ENCODE measurements at regions not wholly inside any gene's neighbourhood (a gene's known extent, or its start where the extent isn't known, plus 50 kb on each side); places are given as distances from the start of the nearest gene placed in this dataset.

DNA sequence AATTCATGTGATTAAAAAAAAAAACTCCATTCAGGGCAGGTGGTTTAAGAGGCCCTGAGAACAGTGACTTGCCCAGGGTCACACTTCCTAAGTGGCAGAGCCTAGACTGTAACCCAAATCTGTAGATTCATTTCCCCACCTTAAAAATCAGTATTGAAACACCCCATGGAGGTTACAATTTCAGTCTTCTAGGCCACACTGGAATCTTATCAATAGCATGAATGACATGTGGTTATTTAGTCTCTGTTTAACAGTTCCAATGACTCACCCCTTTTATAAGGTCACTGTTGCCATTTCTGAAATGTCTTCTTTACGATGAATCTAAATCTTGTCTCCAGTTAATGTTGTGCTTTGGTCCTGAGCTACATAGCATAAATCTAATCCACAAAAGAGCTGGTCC lies 262.3 kb upstream of the GRIP1 start:
- no peaks in the 10 kb centered on the region for H3K36me3 ChIP-seq (ENCODE audit: control insufficient read depth, insufficient read depth, low read length)

DNA sequence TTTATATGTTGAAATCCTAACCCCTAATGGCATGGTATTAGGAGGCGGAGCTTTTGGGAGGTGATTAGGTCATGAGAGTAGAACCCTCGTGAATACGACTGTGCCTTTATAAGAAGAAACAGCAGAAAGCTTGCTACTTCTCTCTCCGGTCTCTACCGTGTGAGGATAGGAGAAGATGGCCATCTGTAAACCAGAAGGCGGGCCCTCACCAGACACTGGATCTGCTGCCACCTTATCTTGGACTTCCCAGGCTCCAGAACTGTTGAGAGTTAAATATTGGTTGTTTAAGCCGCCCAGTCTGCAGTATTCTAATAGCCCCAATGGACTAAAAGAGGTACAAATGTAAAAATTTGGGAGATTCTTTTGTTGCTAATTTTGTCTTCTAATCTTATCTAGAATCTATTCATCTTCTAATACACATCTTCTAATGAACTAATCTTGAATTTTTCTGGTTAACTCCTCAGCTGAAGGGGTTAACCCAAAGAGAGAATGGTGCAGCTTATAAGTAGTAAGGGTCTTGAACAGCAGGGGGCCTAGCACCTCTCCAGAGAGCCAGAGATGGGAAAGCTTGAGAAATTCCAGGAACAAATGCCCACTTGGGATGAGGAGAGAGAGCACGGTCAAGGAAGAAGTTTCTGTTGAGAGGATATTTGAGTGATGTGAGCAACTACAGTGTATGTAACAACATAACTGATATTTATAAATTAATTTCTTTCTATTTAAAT lies 264.0 kb upstream of the GRIP1 start:
- ATAC-seq = no peak
- Histone ChIP-seq H3K4me3 (ENCODE audit: low read length) (no peak overlapping the region), H3K36me3 (ENCODE audit: control insufficient read depth, insufficient read depth, low read length) (no peaks in the 10 kb centered on the region), H3K27me3 (ENCODE audit: control insufficient read depth, insufficient read depth, low read length) (no peaks in the 10 kb centered on the region), H3K9me3 (ENCODE audit: control insufficient read depth, insufficient read depth, low read length) (no peaks in the 10 kb centered on the region), H3K27ac (ENCODE audit: low read length) (no peak overlapping the region), H3K4me1 (ENCODE audit: control insufficient read depth, insufficient read depth, low read length) (no peaks in the 10 kb centered on the region)
- TF ChIP-seq, protein P1, sequence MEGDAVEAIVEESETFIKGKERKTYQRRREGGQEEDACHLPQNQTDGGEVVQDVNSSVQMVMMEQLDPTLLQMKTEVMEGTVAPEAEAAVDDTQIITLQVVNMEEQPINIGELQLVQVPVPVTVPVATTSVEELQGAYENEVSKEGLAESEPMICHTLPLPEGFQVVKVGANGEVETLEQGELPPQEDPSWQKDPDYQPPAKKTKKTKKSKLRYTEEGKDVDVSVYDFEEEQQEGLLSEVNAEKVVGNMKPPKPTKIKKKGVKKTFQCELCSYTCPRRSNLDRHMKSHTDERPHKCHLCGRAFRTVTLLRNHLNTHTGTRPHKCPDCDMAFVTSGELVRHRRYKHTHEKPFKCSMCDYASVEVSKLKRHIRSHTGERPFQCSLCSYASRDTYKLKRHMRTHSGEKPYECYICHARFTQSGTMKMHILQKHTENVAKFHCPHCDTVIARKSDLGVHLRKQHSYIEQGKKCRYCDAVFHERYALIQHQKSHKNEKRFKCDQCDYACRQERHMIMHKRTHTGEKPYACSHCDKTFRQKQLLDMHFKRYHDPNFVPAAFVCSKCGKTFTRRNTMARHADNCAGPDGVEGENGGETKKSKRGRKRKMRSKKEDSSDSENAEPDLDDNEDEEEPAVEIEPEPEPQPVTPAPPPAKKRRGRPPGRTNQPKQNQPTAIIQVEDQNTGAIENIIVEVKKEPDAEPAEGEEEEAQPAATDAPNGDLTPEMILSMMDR (IDR thresholded peaks at IDR 0.05) = no peak
- H3K27me3 Mint-ChIP-seq (ENCODE audit: low read depth in 2 of 2) = peaks cover 0 to 3% of the 10 kb centered on the region in 2 donors
- H3K4me1 Mint-ChIP-seq = no peaks in the 10 kb centered on the region
- WGBS (ENCODE audit: insufficient coverage) = 90% methylated on average over 7 of the region's 8 CpGs
- H3K9me3 Mint-ChIP-seq = no peaks in the 10 kb centered on the region
- H3K36me3 Mint-ChIP-seq = no peaks in the 10 kb centered on the region
- no peak for DNase-seq
- no peak overlapping the region for H3K4me3 Mint-ChIP-seq
- H3K27ac Mint-ChIP-seq = no peak overlapping the region
- intact Hi-C loops (cut with micrococcal nuclease) = no loop called here

More for the DNA sequence above, 262.3 kb upstream of the GRIP1 start:
- intact Hi-C loops (cut with micrococcal nuclease) = no loop called here
- Mint-ChIP-seq H3K4me1 (no peaks in the 10 kb centered on the region), H3K9me3 (no peaks in the 10 kb centered on the region), H3K27ac (no peak overlapping the region), H3K36me3 (no peaks in the 10 kb centered on the region), H3K4me3 (no peak overlapping the region), H3K27me3 (ENCODE audit: low read depth in 2 of 2) (peaks cover 0 to 3% of the 10 kb centered on the region in 2 donors)
- WGBS (ENCODE audit: insufficient coverage) = 87% methylated on average over 1 of the region's 1 CpG
- no peaks in the 10 kb centered on the region for H3K27me3 ChIP-seq (ENCODE audit: control insufficient read depth, insufficient read depth, low read length)
- TF ChIP-seq, protein P1 (IDR thresholded peaks at IDR 0.05) = no peak
- H3K27ac ChIP-seq (ENCODE audit: low read length) = no peak overlapping the region
- H3K4me3 ChIP-seq (ENCODE audit: low read length) = no peak overlapping the region
- no peak for DNase-seq
- no peaks in the 10 kb centered on the region for H3K4me1 ChIP-seq (ENCODE audit: control insufficient read depth, insufficient read depth, low read length)
- no peak for ATAC-seq
- H3K9me3 ChIP-seq (ENCODE audit: control insufficient read depth, insufficient read depth, low read length) = no peaks in the 10 kb centered on the region

DNA sequence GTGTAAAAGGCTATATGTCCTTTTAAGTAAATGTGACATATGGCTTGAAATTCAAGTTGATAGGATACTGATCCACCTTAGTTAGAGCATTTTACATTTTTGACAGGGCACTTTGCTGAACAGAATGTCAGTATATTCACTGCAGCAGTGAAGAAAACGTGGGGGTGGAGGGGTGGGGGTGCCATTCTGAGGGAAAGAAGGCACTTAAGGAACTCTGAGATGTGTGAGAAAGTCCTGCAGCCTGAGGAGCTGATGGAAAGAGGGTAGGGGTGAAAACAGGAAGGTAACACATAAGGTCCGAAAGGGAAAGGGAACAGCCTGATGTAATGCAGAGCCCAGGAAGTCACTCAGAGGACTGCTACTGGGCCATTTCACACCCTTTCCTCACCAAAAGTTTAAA lies 265.5 kb upstream of the GRIP1 start:
- peaks cover 0 to 3% of the 10 kb centered on the region in 2 donors for H3K27me3 Mint-ChIP-seq (ENCODE audit: low read depth in 2 of 2)
- no peaks in the 10 kb centered on the region for H3K36me3 Mint-ChIP-seq
- Histone ChIP-seq H3K4me3 (ENCODE audit: low read length) (no peak overlapping the region), H3K27me3 (ENCODE audit: control insufficient read depth, insufficient read depth, low read length) (no peaks in the 10 kb centered on the region), H3K4me1 (ENCODE audit: control insufficient read depth, insufficient read depth, low read length) (no peaks in the 10 kb centered on the region), H3K36me3 (ENCODE audit: control insufficient read depth, insufficient read depth, low read length) (no peaks in the 10 kb centered on the region), H3K27ac (ENCODE audit: low read length) (no peak overlapping the region), H3K9me3 (ENCODE audit: control insufficient read depth, insufficient read depth, low read length) (no peaks in the 10 kb centered on the region)
- no peaks in the 10 kb centered on the region for H3K4me1 Mint-ChIP-seq
- no peaks in the 10 kb centered on the region for H3K9me3 Mint-ChIP-seq
- no peak overlapping the region for H3K27ac Mint-ChIP-seq
- intact Hi-C loops (cut with micrococcal nuclease) = no loop called here
- no peak for DNase-seq
- H3K4me3 Mint-ChIP-seq = no peak overlapping the region
- no peak for ATAC-seq
- TF ChIP-seq, protein P1 (IDR thresholded peaks at IDR 0.05) = no peak
- 76% methylated on average over 2 of the region's 2 CpGs for WGBS (ENCODE audit: insufficient coverage)
